DMS 273 (cell line): ENCODE measurements at regions not wholly inside any gene's neighbourhood (a gene's known extent, or its start where the extent isn't known, plus 50 kb on each side); places are given as distances from the start of the nearest gene placed in this dataset.

Experiments
- DNase-seq: peaks from one replicate; lab custom pipeline; 2025; ENCODE audit not compliant: unreplicated experiment; lab: John Stamatoyannopoulos, UW

DNA sequence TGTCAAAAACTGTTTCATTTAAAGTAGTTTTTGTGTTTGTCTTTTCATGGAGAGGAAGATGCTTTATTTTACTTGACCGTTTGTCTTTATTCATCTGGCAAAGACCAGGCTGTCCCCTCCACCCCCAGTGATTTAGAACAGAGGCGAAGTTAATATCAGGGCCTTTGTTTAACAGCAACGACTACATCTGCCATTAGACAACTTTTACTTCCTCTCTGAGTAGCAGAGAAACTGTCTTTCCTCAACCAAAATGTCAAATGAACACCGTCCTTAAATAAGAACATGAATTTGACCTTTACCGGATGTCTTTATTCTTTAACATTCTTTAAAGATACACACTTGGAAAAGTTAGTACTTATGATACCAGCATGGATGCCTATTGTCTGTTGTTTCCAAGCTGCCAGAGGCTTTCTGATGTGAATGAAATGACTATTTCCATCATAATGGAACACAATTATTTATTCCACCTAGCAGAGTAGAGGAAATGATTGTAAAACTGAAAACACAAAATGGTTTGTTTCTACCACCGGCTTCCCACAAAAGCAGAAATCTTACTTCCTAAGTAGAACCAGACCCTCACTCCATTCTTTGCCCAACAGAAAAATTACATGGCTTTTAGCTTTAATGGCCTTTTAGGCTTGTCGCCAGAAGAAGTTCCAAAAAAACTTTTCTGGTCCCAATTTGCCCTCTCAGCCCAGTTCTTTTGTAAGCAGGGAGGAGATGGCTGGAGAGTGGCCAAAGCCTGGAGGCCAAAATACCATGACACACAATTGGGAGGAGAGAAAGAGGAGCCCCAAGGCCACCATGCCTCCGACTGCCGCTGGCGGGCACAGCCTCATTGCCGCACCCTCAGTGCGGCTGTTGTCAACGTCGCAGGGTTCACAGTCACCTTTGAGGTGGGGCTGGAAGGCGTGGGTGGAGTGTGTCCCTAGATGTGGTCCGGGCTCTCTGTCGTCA is 168.5 kb downstream of the TEX36 start:
- DNase-seq, result no peak

DNA sequence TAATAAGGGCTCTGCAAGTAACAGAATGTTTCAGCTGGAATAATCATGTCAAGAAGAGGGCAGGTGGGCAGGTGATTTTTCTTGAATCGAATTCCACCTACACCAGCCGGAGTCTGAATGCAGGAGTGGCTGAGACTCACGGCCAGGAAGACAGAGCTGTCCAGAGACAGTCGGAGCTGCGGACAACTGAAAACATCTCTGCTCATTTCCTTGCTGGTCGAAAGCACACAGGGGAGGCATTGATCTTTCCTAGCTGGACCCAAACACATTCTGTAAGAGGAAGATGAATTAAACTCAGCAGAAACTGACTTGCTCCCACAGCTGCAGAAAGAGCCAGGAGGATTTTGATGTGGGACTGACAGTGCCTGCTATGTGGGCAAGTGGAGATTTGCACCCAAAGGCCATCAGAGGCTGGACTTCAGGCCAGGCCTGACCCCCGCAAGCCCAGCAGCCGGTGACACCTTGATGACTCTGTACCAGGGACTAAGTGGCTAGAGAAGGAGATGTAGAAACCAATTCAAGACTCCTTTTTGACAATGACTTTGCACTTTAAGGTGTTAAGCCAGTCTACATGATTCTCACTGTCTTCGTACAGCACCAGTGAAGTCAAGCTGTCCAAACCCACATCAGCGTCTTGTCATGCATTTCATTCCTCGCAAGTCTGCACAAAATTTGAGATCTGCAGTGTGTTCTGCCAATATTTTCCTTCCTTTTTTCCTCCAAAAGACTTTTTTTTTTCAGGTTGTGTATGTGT is 169.4 kb downstream of the TEX36 start:
- no peak for DNase-seq

DNA sequence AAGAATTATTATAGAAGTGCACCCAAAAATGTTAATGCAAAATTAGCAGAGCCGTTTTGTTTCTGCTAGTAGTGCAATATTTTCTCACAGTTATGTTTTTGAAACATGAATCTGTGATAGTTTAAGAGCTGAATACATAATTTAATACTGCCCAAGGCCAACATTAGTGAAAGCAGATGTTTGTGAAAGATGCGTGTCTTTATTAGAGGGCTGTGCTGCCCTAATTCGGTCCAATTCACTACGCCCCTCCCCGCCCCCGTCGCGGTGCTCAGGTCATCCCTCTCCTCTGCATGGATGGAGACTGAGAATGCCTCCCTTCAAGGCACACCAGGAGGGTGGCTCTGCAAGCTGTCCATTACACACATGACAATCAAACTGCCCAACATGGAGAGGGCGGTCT is 172.0 kb downstream of the TEX36 start:
- no peak for DNase-seq

DNA sequence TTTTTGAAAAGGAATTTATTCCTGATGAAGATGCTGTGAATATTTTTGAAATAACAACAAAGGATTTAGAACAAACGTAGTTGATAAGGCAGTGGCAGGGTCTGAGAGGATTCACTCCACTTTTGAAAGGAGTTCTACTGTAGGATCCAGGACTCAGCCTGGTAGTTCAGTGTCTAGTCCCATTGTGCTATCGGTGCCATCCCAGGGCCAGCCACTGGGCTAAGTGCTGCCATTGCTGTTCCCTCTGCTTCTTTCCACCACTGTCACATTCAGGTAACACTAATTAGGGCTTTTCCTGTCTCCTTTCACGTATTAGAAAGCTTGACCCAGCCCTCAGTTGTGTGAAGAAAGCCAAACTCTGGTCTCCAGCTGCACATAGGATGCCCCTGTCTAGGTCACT is 177.3 kb downstream of the TEX36 start:
- DNase-seq, result no peak

DNA sequence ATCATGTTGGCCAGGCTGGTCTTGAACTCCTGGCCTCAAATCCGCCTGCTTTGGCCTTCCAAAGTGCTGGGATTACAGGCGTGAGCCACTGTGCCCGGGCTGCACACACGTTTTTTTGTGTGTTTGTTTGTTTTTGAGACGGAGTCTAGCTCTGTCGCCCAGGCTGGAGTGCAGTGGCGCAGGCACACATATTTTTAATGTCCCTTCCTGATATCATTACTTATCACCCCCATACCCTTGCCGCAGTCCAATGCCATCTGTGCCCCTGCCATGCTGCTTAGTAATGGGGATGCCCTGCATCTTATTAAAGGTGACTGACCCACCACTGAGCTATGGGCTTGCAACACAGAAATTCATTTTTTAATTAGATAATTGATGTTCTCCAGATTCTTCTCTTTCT is 180.7 kb downstream of the TEX36 start:
- no peak for DNase-seq

DNA sequence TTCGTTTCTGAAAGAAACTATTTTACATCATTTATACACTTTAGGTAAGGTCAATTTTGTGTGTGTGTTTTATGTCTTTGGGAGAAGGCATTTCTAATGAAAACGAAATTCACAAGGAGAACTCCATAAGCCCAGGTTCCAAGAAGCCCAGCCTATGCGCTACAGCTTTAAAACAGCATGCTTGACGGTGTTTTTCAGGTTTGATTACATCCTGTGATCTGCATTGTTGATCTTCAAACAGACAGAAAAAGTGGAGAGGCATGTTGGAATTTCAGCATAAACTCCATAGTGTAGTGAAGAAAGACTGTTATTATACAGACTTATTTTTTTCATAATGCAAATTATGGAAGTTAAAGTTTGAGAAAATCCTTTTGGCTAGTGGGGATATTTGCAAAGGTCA is 187.6 kb downstream of the TEX36 start:
- no peak for DNase-seq

DNA sequence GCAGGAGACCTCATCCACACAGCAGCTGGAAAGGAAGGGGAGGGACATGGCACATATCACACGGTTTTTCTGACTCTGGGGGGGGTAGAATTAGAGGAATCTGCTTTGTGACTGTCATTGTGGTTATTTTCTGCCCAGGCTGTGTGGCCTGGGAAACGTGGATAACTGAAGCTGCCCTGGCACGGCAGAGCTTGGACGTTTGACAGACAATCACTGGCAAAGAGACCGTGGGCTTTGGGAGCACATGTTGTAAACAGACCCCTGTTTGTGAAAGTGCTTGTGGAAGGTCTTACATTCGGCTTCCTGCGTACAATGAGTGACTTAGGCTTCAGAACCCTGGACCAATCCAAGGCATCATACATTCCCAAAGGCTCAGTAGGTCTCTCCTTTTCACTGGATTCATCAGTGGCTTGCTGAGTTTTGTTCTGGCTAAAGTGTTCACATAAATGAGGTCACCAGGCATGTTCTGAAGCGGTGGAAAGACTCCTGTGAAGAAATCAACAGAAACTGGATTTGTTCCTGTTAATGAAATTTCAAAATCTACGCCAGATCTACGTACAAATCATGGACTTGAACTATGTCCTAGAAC is 188.2 kb downstream of the TEX36 start:
- DNase-seq, result no peak

DNA sequence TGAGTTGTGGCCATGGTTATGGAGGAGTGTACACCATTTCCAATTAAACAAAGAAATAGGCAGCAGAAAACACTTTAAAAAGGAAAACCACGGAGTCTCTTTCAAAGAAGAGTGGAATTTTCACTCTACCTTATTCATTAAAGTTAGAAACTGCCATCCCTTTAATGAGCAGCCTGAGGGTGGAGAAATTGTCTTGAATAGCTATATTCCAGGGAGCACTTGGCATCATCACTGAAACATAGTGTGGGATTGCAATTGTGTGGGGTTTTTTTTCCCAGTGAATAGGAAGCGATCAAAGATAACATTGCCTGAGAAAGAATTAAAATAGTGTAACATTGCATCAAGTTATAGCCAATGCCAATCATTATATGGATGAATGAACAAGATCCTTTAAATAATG is 191.6 kb downstream of the TEX36 start:
- DNase-seq, result no peak

DNA sequence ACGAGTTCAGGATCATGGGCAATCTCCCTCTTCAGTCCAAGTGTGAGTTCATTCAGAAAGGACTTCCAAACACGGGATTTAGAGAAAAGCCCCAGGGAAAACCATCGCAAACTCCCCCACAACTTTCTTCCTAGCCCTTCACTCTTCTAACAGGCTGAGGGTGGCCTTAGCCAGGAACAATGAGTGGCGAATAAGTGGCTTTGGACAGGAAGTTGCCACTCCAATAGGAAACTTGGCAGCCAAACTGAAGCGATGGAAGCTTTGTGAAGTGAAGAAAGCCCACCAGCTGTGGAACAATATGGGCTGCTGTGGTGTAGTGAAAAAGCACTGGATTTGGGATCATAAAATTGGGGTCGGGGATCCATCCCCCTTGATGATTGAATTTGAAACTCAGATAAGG is 193.2 kb downstream of the TEX36 start:
- DNase-seq, result no peak

DNA sequence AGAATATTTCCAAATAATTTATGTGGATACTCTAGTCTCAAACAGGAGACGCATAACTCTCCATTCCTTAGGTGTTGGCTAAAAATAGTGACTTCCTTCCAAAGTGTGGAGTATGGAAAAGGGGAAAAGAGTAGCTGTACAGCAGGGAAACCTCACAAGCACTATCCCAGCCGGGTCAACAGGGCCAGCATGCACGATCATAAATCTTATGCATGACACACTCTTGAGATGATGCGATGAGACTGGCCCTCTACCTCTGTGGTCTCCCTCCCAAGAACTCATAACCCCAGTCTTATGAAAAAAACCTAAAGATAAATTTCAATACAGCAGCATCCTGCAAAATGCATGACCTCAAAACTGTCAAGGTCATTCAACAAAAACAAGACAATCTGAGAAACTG is 197.3 kb downstream of the TEX36 start:
- DNase-seq, result no peak

DNA sequence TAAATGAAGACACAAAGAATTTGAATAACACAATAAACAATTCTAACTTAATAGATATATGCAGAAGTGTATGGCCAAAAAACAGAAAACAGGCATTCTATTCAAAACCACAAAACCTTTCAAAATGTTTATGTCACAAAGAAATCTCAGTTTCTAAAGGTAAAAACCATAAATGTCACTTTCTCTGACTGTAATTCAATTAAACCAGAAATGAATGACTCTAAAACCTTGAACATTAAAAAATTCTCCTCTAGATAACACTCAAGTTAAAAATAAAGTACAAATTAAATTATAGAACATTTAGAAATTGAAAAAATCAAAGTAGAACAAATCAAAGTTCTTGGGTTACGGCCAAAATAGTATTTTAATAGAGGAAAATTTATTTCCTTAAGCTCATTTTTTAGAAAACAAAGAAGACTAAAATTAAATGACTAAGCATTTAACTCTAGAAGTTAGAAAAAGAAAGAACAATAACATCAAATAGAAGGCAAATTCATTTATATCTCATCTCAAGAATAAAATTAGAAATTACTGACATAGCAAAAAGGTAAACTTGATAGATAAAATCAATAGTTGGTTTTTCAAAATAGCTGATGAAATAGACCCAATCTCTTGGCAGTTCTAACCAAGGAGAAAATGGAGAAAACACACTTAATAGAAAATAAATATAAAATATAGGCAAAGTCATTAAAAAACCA is 198.8 kb downstream of the TEX36 start:
- DNase-seq, result no peak

DNA sequence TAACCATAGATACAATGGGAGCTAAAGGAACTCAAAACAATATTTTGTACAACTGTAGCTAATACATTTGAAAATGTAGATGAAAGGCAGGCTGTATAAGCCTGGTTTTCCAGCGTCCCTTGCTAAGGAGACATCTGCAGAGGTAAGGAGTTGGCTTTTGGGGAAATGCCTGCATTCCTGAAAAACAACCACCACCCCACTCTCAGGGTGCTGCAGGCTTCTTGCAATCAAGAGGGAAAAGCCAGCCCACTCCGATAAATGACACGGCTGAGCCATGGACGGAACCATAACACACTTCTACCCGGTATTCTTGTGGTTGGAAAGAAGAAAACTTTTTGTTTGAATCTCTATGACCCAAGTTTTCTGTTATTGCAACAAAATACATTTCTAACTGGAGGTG is 200.3 kb downstream of the TEX36 start:
- DNase-seq, result no peak

DNA sequence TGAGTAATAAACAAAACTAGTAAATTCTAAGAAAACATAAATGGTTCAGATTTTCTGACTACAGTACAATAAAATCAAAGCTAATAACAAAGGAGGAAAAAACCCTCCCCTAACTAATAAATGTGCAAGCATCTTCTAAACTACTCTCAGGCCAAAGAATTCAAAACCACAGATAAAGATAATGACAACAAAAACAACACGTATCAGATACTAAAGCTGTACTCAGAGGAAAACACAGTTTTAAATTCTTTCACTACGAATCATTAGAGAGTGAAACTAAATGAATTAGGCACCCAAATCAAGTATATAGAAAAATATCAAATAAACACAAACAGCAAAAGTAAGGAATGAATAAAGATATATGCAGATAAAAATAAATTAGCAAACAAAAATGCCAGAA is 200.9 kb downstream of the TEX36 start:
- DNase-seq, result no peak

DNA sequence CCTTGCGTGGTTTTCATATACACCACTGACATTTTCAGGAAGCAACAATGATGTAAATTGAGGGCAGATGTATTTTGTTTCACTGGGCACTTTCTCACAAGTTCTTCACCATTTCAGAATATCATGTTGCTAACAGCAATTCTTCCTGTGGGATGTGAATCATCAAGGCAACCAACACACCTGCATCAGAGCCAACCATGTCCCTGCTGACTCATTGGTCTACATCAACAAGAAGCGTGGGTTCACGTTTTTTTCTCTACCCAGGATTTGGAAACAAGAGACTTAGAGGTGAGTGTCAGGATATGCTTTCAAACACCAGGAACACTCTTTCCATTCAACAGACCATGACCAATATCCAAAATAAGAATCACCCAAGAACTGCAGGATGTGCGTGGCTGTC is 203.9 kb downstream of the TEX36 start:
- DNase-seq, result no peak

DNA sequence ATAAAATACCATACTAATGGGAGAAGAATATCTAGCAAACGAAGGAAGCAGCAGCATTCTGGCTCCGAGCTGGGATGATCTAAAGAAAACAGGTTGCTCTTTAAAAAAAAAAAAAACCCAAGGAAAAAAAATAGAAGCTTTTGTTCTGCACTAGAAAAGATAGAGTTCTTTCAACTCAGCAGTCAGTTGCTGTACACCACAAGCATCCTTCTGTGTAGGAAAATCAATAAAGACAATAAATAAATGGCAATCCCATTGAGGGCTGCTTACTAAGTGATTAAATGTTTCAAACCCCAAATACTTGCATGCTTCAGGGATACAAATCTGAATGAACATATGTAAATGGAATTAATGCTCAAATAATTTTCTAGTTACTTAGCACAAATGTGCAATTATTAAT is 207.1 kb downstream of the TEX36 start:
- DNase-seq, result no peak

DNA sequence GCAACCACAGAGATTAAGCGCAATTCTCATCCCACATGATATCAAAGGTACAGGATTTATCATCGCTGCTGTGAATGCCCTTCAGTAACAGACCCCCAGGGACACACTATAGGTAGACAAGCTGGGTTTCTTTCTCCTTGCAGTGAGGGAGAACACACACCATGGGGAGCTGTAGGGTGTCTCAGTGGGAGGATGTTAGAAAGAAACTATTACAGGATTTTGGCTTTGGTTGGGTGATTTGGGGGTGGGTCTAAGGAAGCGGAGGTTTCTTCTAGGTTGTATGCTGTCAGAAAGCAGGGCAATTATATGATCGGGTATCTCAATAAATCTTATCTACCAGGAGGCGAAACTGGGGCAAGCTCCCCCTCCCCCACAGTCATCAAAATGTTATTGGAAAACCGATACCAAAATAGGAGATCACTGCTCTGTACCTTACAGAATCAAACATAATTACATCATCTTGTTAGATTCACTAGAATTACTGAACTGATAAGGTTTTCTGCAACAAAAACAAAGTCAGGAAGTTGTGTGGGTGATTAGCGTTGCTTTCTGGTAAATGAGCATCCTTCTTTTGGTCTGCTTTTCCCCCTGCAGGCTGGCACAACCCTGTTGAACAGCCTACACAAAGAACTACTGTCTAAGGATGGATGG is 209.7 kb downstream of the TEX36 start:
- no peak for DNase-seq

DNA sequence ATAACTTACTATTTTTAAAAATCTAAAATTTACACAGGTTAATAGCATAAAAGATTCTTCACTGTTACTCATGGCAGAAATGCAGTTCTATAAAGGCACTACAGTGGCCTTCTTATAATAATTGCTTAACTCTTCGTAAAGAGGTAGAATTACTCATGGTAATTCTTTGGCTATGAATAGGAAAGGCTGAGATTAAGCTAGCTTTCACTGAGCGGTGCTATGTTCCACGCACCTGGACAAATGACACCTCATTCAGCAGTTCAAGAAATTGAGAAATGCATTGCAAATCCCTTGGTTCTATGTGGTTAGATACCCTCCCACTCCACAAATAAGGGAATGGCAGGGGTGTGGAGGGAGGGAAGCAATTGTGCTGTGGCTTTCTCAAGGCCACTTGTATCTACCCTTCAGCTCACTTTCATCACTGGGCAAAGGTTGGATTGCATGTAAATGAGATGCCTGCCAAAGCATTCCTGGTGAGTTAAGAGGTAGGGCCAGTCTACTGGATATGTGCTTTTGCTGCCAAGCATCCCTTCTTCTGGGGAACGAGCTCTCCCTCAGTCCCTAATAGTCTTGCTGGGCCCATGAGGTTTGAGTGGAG is 210.9 kb downstream of the TEX36 start:
- DNase-seq, result no peak

DNA sequence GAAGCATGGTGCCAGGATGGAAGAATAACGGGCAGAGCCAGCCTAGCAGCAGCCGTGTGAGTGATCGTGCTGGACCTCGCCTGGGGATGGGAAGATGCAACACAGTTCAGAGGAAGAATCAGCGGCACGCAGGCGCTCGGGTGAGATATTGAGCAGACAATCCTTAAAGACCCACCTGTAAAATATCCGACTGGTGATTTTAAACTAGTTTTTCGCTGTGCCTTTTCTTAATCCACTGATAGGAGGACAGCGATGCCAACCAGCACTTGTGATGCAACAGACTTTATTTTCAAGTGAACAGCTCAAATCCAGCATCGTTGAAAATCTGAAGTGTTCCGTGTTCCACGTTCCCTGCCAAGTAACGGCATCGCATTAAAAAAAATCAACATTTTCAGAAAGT is 214.7 kb downstream of the TEX36 start:
- DNase-seq, result no peak

DNA sequence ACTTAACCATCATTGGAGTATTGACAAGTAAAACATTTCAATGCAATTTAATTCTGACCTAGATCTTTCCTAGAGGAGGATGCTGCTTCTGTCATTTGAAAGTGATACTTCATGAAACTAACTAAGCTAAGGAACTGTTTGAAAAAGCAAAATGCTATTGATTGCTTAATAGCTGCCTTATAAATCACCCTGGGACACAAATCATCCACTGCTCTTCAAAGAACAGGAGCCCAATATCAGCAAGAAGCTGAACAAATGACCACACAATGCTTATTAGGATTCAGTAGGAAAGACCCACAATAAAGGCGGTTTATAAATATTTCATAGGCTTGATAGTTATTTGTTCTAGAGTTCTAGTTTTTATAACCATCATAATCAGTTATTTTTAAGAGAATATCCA is 216.3 kb downstream of the TEX36 start:
- no peak for DNase-seq

DNA sequence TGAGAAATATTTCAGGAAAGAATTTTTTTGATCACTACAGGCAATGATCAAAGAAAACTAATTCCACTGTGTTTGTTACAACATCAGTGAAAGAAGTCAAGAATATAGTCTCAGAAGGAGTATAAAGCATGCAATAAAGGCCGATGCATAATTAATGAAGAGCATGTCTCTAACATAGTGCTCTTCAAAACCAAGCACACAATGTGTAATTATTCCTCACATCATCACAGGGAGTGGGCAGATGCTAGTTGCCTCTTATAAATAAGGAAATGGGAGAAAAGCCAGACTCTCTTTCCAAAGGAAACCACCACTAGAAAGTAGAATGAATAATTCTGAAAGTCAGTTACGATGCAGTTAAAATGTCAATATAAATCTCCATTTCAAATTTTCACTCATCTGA is 220.1 kb downstream of the TEX36 start:
- DNase-seq, result no peak

DNA sequence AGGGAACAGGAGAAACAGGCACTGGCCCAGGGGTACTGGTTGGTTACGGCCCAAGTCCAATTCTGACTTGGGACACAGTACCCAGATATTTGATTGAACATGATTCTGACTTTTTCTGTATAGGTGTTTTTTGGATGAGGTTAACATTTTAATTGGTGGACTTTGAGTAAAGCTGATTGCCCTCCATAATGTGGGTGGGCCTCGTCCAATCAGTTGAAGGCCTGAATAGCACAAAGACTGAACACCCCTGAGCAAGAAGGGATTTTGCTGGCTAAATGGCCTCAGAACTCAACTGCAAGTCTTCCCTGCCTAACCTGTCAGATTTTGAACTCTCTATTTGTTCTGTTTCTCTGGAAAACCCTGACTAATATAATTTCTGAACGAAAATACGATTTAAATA is 222.6 kb downstream of the TEX36 start:
- DNase-seq, result no peak
